HCT116 (cell line): ENCODE measurements at regions not wholly inside any gene's neighbourhood (a gene's known extent, or its start where the extent isn't known, plus 50 kb on each side); places are given as distances from the start of the nearest gene placed in this dataset.

Experiments
- ATAC-seq: fragments of 200-7000 bp; cut with Tn5 transposase; 2 replicates; pipeline ENCODE4 v1.9.1; 2020; ENCODE audit warnings: mild to moderate bottlenecking, moderate library complexity
- BruUV-seq: library from RNA; stranded (reverse); fragments of 400-500 nt; replicated peaks from 2 replicates; lab custom pipeline; 2021; lab: Mats Ljungman, UMichigan
- CTCF ChIA-PET: fragments of 300-600 bp; sonication (Branson Sonifier 250); formaldehyde crosslinking; loops from one replicate; lab custom pipeline; 2021; ENCODE audit warnings: antibody characterized with exemption; lab: Charles Lee
- POLR2A ChIA-PET: fragments of 300-600, 350-600 bp; sonication (Branson Sonifier 250); formaldehyde crosslinking; loops from one replicate; lab custom pipeline; 2021; ENCODE audit warnings: antibody characterized with exemption; lab: Charles Lee
- RAD21 ChIA-PET, 2 experiments: fragments of 300-600 bp; sonication (Branson Sonifier 250); formaldehyde crosslinking; loops; one replicate each; lab custom pipeline; 2023; ENCODE audit warnings: low total read pairs in 2 of 2; ENCODE audit not compliant: uncharacterized antibody in 2 of 2, unreplicated experiment in 2 of 2, low non-redundant PET in 1 of 2; lab: Charles Lee
- DNase-seq: peaks from one replicate; pipeline ENCODE4 v3.0.0-alpha.2; 2010; ENCODE audit warnings: low read depth, low spot score
- H2AFZ ChIP-seq: fragments of 200-600 bp; shearing (Covaris generic), sonication (generic); 2 replicates; pipeline ENCODE4 v1.6.1; 2017; ENCODE audit warnings: low read depth, mixed run types, mixed read lengths, antibody characterized with exemption, low read length; ENCODE audit not compliant: poor library complexity, severe bottlenecking
- H3K27ac ChIP-seq: 2 replicates; pipeline ENCODE4 v1.5.1; 2012; ENCODE audit warnings: low read depth, low read length
- H3K27me3 ChIP-seq: fragments of 200-600 bp; sonication (generic); 2 replicates; pipeline ENCODE4 v1.6.1; 2016; ENCODE audit warnings: mixed run types, low read length, mixed read lengths; ENCODE audit not compliant: insufficient read depth
- H3K36me3 ChIP-seq, 2 experiments: fragments of 200-500 bp in 1 of 2; fragments of 200-600 bp in 1 of 2; sonication (Bioruptor generic) in 1 of 2; sonication (generic) in 1 of 2; 2 replicates each; pipeline versions ENCODE4 v1.5.1 to v1.6.1; 2014 to 2016; ENCODE audit warnings: low read length in 2 of 2, inconsistent platforms in 1 of 2, mixed read lengths in 1 of 2, mixed run types in 1 of 2; ENCODE audit not compliant: insufficient read depth in 2 of 2, control insufficient read depth in 1 of 2
- H3K4me1 ChIP-seq, 2 experiments: fragments of 200-600 bp in 1 of 2; sonication (generic) in 1 of 2; 2 replicates each; pipeline versions ENCODE4 v1.5.1 to v1.6.1; 2012 to 2017; ENCODE audit warnings: low read length in 2 of 2, inconsistent platforms in 1 of 2, mild to moderate bottlenecking in 1 of 2, mixed read lengths in 1 of 2, mixed run types in 1 of 2, moderate library complexity in 1 of 2; ENCODE audit not compliant: insufficient read depth in 2 of 2, control insufficient read depth in 1 of 2
- H3K4me2 ChIP-seq: fragments of 200-600 bp; sonication (generic); 2 replicates; pipeline ENCODE4 v1.6.1; 2017; ENCODE audit warnings: mixed run types, low read length, mixed read lengths
- H3K4me3 ChIP-seq, 2 experiments: fragments of 200-600 bp in 1 of 2; sonication (generic) in 1 of 2; replicated peaks in 1 of 2; 2 replicates each; pipeline ENCODE4 v1.5.1; 2011 to 2016; ENCODE audit warnings: low read length in 2 of 2, control low read depth in 1 of 2, low read depth in 1 of 2, mild to moderate bottlenecking in 1 of 2, mixed read lengths in 1 of 2, mixed run types in 1 of 2
- H3K79me2 ChIP-seq: fragments of 200-600 bp; sonication (generic); 2 replicates; pipeline ENCODE4 v1.6.1; 2017; ENCODE audit warnings: mild to moderate bottlenecking, mixed run types, low read length, moderate library complexity, mixed read lengths; ENCODE audit not compliant: insufficient read depth
- H3K9ac ChIP-seq: fragments of 200-600 bp; sonication (generic); 2 replicates; pipeline ENCODE4 v1.6.1; 2016; ENCODE audit warnings: low read length, mixed read lengths
- H3K9me2 ChIP-seq: fragments of 200-600 bp; sonication (generic), shearing (Covaris generic); 2 replicates; pipeline ENCODE4 v1.6.1; 2017; ENCODE audit warnings: mixed run types, mild to moderate bottlenecking, moderate library complexity; ENCODE audit not compliant: insufficient read depth
- H3K9me3 ChIP-seq, 2 experiments: fragments of 200-500 bp in 1 of 2; fragments of 200-600 bp in 1 of 2; sonication (Bioruptor generic) in 1 of 2; sonication (generic) in 1 of 2; 2 replicates each; pipeline ENCODE4 v1.6.1; 2014 to 2017; ENCODE audit warnings: low read length in 2 of 2, mixed read lengths in 2 of 2, inconsistent platforms in 1 of 2, low read depth in 1 of 2, mild to moderate bottlenecking in 1 of 2, mixed run types in 1 of 2, moderate library complexity in 1 of 2; ENCODE audit not compliant: control insufficient read depth in 1 of 2, insufficient read depth in 1 of 2
- H4K20me1 ChIP-seq: fragments of 200-600 bp; sonication (generic), shearing (Covaris generic); 2 replicates; pipeline ENCODE4 v1.6.1; 2017; ENCODE audit warnings: mixed run types, mild to moderate bottlenecking, moderate library complexity; ENCODE audit not compliant: insufficient read depth
- CBX3 ChIP-seq: IDR thresholded peaks from 2 replicates; pipeline ENCODE4 v1.6.1; 2012; ENCODE audit warnings: low read depth
- CEBPB ChIP-seq: IDR thresholded peaks from 2 replicates; pipeline ENCODE4 v1.6.1; 2012; ENCODE audit warnings: low read depth
- CTCF ChIP-seq, 3 experiments: fragments of 200-600 bp in 1 of 3; sonication (generic) in 1 of 3; IDR thresholded peaks in 2 of 3; conservative IDR thresholded peaks in 1 of 3; 2 replicates each; pipeline ENCODE4 v1.5.1; 2012 to 2017; ENCODE audit warnings: low read depth in 2 of 3, low read length in 2 of 3, antibody characterized with exemption in 1 of 3, borderline replicate concordance in 1 of 3, control low read depth in 1 of 3, mild to moderate bottlenecking in 1 of 3, mixed read lengths in 1 of 3, mixed run types in 1 of 3, moderate library complexity in 1 of 3; ENCODE audit not compliant: insufficient read depth in 1 of 3
- EZH2phosphoT487 ChIP-seq: fragments of 200-600 bp; IDR thresholded peaks from 2 replicates; pipeline ENCODE4 v1.6.1; 2018; ENCODE audit warnings: antibody characterized with exemption, borderline replicate concordance
- FOSL1 ChIP-seq: IDR thresholded peaks from 2 replicates; pipeline ENCODE4 v1.6.1; 2012; ENCODE audit warnings: low read depth
- JUND ChIP-seq: IDR thresholded peaks from 2 replicates; pipeline ENCODE4 v1.6.1; 2012
- POLR2AphosphoS5 ChIP-seq: IDR thresholded peaks from 2 replicates; pipeline ENCODE4 v1.6.1; 2011; ENCODE audit warnings: mild to moderate bottlenecking, low read depth, low read length, moderate library complexity
- RAD21 ChIP-seq: IDR thresholded peaks from 2 replicates; pipeline ENCODE4 v1.6.1; 2012; ENCODE audit warnings: low read depth, mild to moderate bottlenecking
- SIN3A ChIP-seq: IDR thresholded peaks from 2 replicates; pipeline ENCODE4 v1.6.1; 2012; ENCODE audit warnings: low read depth
- SP1 ChIP-seq: IDR thresholded peaks from 2 replicates; pipeline ENCODE4 v1.6.1; 2012; ENCODE audit warnings: low read depth
- SRF ChIP-seq: IDR thresholded peaks from 2 replicates; pipeline ENCODE4 v1.6.1; 2012; ENCODE audit warnings: low read depth
- TCF7L2 ChIP-seq: IDR thresholded peaks from 2 replicates; pipeline ENCODE4 v1.7.0; 2011; ENCODE audit warnings: borderline replicate concordance, inconsistent platforms; ENCODE audit not compliant: insufficient read depth, insufficient read length; ENCODE audit errors: extremely low read depth
- YY1 ChIP-seq: IDR thresholded peaks from 2 replicates; pipeline ENCODE4 v1.6.1; 2011; ENCODE audit warnings: low read length, low read depth, moderate library complexity, mild to moderate bottlenecking; ENCODE audit not compliant: insufficient replicate concordance; ENCODE audit errors: extremely low read depth
- ZFX ChIP-seq: fragments of 450-650 bp; IDR thresholded peaks from 2 replicates; pipeline ENCODE4 v1.6.1; 2017
- ZNF274 ChIP-seq: fragments of 200-500 bp; sonication (Bioruptor generic); IDR thresholded peaks from 2 replicates; pipeline ENCODE4 v1.6.1; 2014; ENCODE audit warnings: mild to moderate bottlenecking, low read depth, low read length, inconsistent platforms
- intact Hi-C: fragments of 100-400 bp; cut with micrococcal nuclease; formaldehyde crosslinking; loops from 2 replicates; pipeline ENCODE4 v1.10.0; 2022
- TF ChIP-seq, protein P1 (sequence below): IDR thresholded peaks from 2 replicates; pipeline ENCODE4 v1.6.1; 2011; ENCODE audit warnings: mild to moderate bottlenecking, low read length, moderate library complexity; ENCODE audit not compliant: insufficient replicate concordance; ENCODE audit errors: extremely low read depth
- TF ChIP-seq, protein P2 (sequence below): IDR thresholded peaks from 2 replicates; pipeline ENCODE4 v1.6.1; 2012; ENCODE audit warnings: low read depth
- TF ChIP-seq, protein P3 (sequence below): IDR thresholded peaks from 2 replicates; pipeline ENCODE4 v1.6.1; 2012
- TF ChIP-seq, protein P4 (sequence below): IDR thresholded peaks from 2 replicates; pipeline ENCODE4 v1.6.1; 2012

DNA sequence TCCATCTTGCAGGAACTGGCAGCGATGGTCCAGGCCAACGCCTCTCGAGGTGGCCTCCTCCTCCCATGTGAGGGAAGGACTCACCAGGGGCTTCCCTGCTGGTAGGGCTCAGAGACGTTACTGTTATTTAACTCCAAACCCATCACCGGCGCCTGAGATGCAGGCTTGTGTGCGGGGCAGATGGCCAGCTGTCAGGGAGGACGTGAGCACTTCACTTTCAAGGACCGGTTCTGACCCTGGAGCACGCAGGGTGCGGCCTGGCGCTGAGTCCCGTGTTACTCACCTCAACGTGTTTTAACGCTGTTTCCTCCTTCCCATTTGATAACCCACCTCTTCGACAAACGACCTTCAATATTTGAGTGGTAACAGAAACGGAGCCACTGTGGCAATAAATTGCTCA is 350.2 kb downstream of the ZNF516 start:
- intact Hi-C loops, result no loop called here
- no peak overlapping the region for H3K4me3 ChIP-seq
- POLR2A ChIA-PET, result no interaction called here
- H3K4me2 ChIP-seq, result no peak overlapping the region
- H3K27ac ChIP-seq, result no peak overlapping the region
- H3K27me3 ChIP-seq, result peaks cover 6% of the 10 kb centered on the region; the same call in 1 of the 2 replicates
- no peak overlapping the region for H3K9ac ChIP-seq
- H3K79me2 ChIP-seq, result no peaks in the 10 kb centered on the region
- CTCF ChIA-PET, result no interaction called here
- BruUV-seq, result no TSS peak
- H3K4me1 ChIP-seq, result no peaks in the 10 kb centered on the region
- no peak for DNase-seq
- no peak for TF ChIP-seq RAD21
- TF ChIP-seq CBX3, result no peak
- no peak for TF ChIP-seq CTCF (IDR thresholded peaks at IDR 0.05 in 2 of 3, conservative IDR thresholded peaks at IDR 0.05 in 1 of 3; ENCODE audit: borderline replicate concordance in 1 of 3, insufficient read depth in 1 of 3, low read depth in 2 of 3, low read length in 2 of 3)
- TF ChIP-seq SP1, result no peak
- TF ChIP-seq, protein P1, sequence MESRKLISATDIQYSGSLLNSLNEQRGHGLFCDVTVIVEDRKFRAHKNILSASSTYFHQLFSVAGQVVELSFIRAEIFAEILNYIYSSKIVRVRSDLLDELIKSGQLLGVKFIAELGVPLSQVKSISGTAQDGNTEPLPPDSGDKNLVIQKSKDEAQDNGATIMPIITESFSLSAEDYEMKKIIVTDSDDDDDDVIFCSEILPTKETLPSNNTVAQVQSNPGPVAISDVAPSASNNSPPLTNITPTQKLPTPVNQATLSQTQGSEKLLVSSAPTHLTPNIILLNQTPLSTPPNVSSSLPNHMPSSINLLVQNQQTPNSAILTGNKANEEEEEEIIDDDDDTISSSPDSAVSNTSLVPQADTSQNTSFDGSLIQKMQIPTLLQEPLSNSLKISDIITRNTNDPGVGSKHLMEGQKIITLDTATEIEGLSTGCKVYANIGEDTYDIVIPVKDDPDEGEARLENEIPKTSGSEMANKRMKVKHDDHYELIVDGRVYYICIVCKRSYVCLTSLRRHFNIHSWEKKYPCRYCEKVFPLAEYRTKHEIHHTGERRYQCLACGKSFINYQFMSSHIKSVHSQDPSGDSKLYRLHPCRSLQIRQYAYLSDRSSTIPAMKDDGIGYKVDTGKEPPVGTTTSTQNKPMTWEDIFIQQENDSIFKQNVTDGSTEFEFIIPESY, result no peak
- no peak for TF ChIP-seq POLR2AphosphoS5
- no peak for TF ChIP-seq TCF7L2
- TF ChIP-seq SIN3A, result no peak
- no peak for TF ChIP-seq YY1
- TF ChIP-seq FOSL1, result no peak
- no peak for TF ChIP-seq JUND
- no peak for TF ChIP-seq ZFX
- no peak for TF ChIP-seq ZNF274
- no peak for TF ChIP-seq SRF
- TF ChIP-seq CEBPB, result no peak
- TF ChIP-seq, protein P2, sequence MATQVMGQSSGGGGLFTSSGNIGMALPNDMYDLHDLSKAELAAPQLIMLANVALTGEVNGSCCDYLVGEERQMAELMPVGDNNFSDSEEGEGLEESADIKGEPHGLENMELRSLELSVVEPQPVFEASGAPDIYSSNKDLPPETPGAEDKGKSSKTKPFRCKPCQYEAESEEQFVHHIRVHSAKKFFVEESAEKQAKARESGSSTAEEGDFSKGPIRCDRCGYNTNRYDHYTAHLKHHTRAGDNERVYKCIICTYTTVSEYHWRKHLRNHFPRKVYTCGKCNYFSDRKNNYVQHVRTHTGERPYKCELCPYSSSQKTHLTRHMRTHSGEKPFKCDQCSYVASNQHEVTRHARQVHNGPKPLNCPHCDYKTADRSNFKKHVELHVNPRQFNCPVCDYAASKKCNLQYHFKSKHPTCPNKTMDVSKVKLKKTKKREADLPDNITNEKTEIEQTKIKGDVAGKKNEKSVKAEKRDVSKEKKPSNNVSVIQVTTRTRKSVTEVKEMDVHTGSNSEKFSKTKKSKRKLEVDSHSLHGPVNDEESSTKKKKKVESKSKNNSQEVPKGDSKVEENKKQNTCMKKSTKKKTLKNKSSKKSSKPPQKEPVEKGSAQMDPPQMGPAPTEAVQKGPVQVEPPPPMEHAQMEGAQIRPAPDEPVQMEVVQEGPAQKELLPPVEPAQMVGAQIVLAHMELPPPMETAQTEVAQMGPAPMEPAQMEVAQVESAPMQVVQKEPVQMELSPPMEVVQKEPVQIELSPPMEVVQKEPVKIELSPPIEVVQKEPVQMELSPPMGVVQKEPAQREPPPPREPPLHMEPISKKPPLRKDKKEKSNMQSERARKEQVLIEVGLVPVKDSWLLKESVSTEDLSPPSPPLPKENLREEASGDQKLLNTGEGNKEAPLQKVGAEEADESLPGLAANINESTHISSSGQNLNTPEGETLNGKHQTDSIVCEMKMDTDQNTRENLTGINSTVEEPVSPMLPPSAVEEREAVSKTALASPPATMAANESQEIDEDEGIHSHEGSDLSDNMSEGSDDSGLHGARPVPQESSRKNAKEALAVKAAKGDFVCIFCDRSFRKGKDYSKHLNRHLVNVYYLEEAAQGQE, result no peak
- no peak for TF ChIP-seq EZH2phosphoT487
- TF ChIP-seq, protein P3, sequence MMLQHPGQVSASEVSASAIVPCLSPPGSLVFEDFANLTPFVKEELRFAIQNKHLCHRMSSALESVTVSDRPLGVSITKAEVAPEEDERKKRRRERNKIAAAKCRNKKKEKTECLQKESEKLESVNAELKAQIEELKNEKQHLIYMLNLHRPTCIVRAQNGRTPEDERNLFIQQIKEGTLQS, result no peak
- TF ChIP-seq, protein P4, sequence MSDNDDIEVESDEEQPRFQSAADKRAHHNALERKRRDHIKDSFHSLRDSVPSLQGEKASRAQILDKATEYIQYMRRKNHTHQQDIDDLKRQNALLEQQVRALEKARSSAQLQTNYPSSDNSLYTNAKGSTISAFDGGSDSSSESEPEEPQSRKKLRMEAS, result no peak
- no peak overlapping the region for H2AFZ ChIP-seq
- ATAC-seq, result no peak
- no peaks in the 10 kb centered on the region for H3K9me3 ChIP-seq
- no peaks in the 10 kb centered on the region for H3K9me2 ChIP-seq
- H4K20me1 ChIP-seq, result no peaks in the 10 kb centered on the region
- no peaks in the 10 kb centered on the region for H3K36me3 ChIP-seq
- RAD21 ChIA-PET, result no interaction called here
